Suprapubic skin (tissue), 3 donors: ENCODE measurements at regions not wholly inside any gene's neighbourhood (a gene's known extent, or its start where the extent isn't known, plus 50 kb on each side); places are given as distances from the start of the nearest gene placed in this dataset.

ENCODE experiments used
- CTCF ChIP-seq, 2 donors: fragments of 200-600 bp in 1 of 2; fragments of 450-650 bp in 1 of 2; sonication (generic) in 1 of 2; IDR thresholded peaks; one replicate each; pipeline ENCODE4 v1.5.1; 2016 to 2019; ENCODE audit warnings: antibody characterized with exemption in 2 of 2, mild to moderate bottlenecking in 1 of 2, moderate library complexity in 1 of 2
- EP300 ChIP-seq: sonication (generic); formaldehyde crosslinking; IDR thresholded peaks from one replicate; pipeline ENCODE4 v1.6.1; 2017; ENCODE audit warnings: antibody characterized with exemption
- POLR2A ChIP-seq, 2 donors: fragments of 450-650 bp; IDR thresholded peaks; one replicate each; pipeline ENCODE4 v1.6.1; 2017; ENCODE audit warnings: antibody characterized with exemption in 2 of 2, mild to moderate bottlenecking in 2 of 2, moderate library complexity in 2 of 2

- TF ChIP-seq POLR2A (IDR thresholded peaks at IDR 0.05) (no peak), CTCF (IDR thresholded peaks at IDR 0.05) (no peak), EP300 (no peak)
Observed at GRCh38 chr3:31408720-31409119, 124.0 kb upstream of the STT3B start.
